Erythroblast (primary cell): ENCODE measurements at regions not wholly inside any gene's neighbourhood (a gene's known extent, or its start where the extent isn't known, plus 50 kb on each side); places are given as distances from the start of the nearest gene placed in this dataset.

Experiments used
- DNase-seq, 2 experiments: peaks; one replicate each; lab custom pipeline; 2025; lab: John Stamatoyannopoulos, UW
- GATA1 ChIP-seq: IDR thresholded peaks from 2 replicates; pipeline ENCODE4 v1.6.1; 2011; ENCODE audit warnings: low read depth, mild to moderate bottlenecking, control low read depth, low read length, moderate library complexity
- POLR2A ChIP-seq: IDR thresholded peaks from 2 replicates; pipeline ENCODE4 v1.6.1; 2011; ENCODE audit warnings: mild to moderate bottlenecking, low read length

DNA sequence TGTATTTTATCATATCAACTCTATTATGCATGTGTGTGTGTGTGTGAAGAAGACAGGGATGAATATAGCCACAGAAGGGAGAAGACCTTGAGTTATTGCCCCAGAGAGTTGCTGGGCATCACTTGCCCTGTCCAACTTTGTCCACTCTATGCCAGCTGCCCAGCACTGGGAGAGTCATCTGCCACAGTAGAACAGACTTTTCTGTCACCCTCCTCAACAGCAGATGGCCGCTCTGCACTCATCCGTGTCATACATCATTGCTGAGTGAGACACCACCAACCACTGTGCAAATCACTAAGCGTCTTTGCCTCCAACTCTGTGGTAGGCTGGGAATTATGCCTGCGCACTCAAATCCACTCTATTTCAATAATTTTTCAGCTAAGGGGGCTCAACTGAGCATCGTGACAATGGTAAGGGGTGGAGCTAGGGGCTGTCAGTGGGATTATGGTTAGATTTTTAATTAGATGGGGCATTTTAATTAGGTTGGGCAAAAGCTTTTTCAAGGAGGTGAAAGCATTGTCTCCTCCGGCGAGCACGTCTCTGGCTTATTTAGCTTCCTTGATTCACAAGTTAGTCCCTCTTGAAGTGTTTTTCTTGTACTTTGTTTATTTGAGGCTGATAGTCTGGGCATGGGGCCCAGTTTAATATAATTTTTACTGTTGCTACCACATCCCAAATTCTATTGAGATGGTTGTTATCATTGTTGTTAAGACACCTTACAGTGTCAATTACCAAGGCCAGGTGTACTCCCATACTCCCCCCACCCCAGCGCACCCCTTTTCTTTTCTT lies 100.1 kb upstream of the KLF3 start:
- no peak for TF ChIP-seq GATA1
- TF ChIP-seq POLR2A: no peak
- no peak for DNase-seq

GRCh38 chr4:38565271-38566199 lies 98.5 kb upstream of the KLF3 start:
- TF ChIP-seq POLR2A (no peak), GATA1 (no peak)
- peak; percentile 65 to 71 for DNase-seq

GRCh38 chr4:38566806-38567398 lies 97.1 kb upstream of the KLF3 start:
- DNase-seq: no peak
- TF ChIP-seq GATA1 (no peak), POLR2A (no peak)

GRCh38 chr4:38567457-38567856 lies 96.5 kb upstream of the KLF3 start:
- no peak for DNase-seq
- TF ChIP-seq GATA1 (no peak), POLR2A (no peak)

- TF ChIP-seq GATA1 (no peak), POLR2A (no peak)
Measured at GRCh38 chr4:38568768-38569167, 95.2 kb upstream of the KLF3 start.

GRCh38 chr4:38570647-38571276 lies 93.2 kb upstream of the KLF3 start:
- no peak for DNase-seq
- TF ChIP-seq GATA1: no peak
- no peak for TF ChIP-seq POLR2A

More at GRCh38 chr4:38568768-38569167, 95.2 kb upstream of the KLF3 start:
- no peak for DNase-seq

DNA sequence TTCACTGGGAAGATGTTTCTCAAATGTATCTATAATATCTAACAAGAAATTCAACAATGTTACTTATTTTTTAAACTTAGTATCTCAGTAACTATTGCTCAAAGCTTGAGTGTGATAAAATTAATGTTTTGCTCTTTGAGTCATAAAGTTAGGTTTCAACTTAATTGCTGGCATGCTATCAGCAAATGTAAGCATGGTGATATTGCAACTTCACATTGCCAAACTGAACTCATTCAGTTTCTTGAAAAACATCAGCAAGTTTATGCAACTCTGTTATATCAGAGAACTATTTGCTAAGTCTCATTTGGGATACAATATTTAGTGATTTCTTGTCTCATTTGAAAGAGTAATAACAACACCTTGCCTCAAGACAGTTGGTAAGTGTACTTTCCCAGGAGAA lies 91.2 kb upstream of the KLF3 start:
- DNase-seq: no peak

DNA sequence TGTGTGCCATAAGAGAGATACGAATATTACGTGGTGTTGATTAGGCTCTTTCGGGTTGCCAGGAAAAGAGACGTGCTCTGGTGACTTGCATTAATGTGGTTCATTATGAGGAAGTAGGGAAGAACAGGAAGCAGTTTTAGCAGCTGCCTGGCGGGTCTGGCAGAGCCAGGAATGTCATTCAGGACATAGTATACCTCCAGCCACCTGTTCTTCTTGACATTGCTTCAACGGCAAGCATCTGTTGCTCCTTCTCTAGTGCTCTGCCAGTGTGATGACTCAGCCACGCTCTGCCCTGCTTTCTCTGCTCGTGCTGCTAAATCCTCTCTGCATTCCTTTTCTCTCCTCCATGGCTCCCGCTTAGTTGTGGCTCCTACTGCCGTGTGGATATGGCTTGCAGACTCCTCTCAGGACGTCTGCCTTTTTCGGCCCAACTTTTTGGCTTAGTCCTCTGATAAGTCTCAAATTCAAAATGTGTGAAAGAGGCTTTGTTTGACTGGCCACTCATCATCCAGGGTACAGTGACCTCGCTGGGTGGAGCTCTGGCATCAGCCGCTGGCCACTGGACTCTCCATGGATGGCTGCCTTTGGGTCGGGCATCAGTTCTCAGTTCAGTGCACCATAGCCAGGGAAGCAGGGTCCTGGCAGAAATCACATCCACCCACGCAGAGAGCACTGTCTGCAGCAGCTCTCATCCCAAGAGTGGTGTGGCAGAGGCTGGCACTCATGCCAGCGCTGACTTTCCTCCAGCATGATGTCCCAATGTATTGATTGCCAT lies 89.3 kb upstream of the KLF3 start:
- peak in 1 of 2 experiments; percentile 6 for DNase-seq
- TF ChIP-seq POLR2A (no peak), GATA1 (no peak)

More for the DNA sequence above, 91.2 kb upstream of the KLF3 start:
- TF ChIP-seq POLR2A: no peak
- no peak for TF ChIP-seq GATA1

DNA sequence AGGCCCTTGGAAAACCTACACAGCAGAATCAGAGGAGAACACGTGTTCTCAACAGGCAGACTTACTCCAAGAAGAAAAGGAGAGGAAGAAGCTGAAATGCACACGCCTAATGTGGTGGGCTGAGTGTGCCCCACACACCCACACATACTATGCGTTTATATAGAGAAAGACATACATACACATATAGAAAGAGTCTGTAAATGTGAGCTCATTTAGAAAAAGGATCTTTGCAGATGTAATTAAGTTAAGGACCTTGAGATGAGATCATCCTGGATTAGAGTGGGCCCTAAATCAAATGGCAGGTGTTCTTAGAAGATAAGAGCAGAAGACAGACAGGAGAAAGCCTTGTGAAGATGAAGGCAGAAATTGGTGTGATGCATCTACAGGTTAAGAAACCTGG lies 87.2 kb upstream of the KLF3 start:
- no peak for TF ChIP-seq GATA1
- no peak for DNase-seq

- TF ChIP-seq POLR2A (no peak), GATA1 (no peak)
- DNase-seq: no peak
Measured at GRCh38 chr4:38577462-38577861, 86.5 kb upstream of the KLF3 start.

- TF ChIP-seq GATA1 (no peak), POLR2A (no peak)
- DNase-seq: no peak
Measured at GRCh38 chr4:38581426-38582106, 82.4 kb upstream of the KLF3 start.

DNA sequence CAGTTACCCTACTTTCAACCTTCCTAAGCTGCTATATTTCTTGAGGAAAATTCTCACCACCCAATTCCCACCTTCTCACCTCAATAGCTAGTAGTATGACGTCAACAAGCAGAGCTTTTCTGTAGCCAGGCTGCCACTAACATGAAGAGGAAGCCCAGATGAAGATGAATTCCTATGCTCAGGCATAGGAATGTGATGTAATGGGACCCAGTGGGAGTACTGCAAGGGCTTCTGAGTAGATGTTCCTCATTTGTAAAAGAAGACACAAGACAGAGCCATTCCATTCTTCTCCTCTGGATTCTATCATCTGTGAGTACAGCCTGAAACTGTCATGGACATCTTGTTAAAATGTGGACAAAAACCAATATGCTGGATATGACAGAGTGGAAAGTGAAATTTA lies 81.6 kb upstream of the KLF3 start:
- TF ChIP-seq GATA1: no peak
- no peak for TF ChIP-seq POLR2A

More for the DNA sequence above, 81.6 kb upstream of the KLF3 start:
- DNase-seq: no peak
